Kidney epithelial cell (primary cell): ENCODE measurements at regions not wholly inside any gene's neighbourhood (a gene's known extent, or its start where the extent isn't known, plus 50 kb on each side); places are given as distances from the start of the nearest gene placed in this dataset.

Source experiments
- DNase-seq: peaks from one replicate; pipeline ENCODE4 v3.0.0-alpha.2; 2010; ENCODE audit warnings: low read depth
- H3K27me3 ChIP-seq: 2 replicates; pipeline ENCODE4 v1.6.0; 2011; ENCODE audit warnings: low read length; ENCODE audit not compliant: control insufficient read depth, insufficient read depth
- H3K36me3 ChIP-seq: 2 replicates; pipeline ENCODE4 v1.5.1; 2011; ENCODE audit warnings: low read length; ENCODE audit not compliant: control insufficient read depth, insufficient read depth
- H3K4me3 ChIP-seq: 2 replicates; pipeline ENCODE4 v1.5.1; 2011; ENCODE audit warnings: low read depth, mild to moderate bottlenecking, control low read depth, low read length
- TF ChIP-seq, protein P1 (sequence below): IDR thresholded peaks from 2 replicates; pipeline ENCODE4 v1.5.1; 2011; ENCODE audit warnings: mild to moderate bottlenecking, moderate library complexity, low read length, control low read depth, inconsistent platforms; ENCODE audit not compliant: insufficient read depth, poor library complexity, severe bottlenecking

DNA sequence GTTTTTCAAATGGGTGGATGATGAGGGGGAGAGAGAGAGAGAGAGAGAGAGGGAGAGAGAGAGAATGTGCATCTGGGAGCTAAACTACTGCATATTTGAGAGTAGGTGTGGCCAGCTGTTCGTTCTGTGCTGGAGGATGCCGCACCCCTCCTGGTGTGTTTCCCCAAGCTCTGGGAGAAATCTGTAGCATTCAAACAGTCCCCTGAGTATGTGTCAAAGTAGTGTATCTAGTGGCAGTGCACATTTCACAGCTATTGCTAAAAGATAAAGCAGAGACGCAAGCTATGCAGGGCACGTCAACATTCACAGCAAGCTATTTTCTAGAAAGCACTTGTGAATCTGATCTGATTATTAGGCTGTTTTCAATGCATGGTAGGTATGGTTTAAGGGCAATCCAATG is 83.5 kb upstream of the LIMCH1 start:
- DNase-seq, result no peak
- TF ChIP-seq, protein P1, sequence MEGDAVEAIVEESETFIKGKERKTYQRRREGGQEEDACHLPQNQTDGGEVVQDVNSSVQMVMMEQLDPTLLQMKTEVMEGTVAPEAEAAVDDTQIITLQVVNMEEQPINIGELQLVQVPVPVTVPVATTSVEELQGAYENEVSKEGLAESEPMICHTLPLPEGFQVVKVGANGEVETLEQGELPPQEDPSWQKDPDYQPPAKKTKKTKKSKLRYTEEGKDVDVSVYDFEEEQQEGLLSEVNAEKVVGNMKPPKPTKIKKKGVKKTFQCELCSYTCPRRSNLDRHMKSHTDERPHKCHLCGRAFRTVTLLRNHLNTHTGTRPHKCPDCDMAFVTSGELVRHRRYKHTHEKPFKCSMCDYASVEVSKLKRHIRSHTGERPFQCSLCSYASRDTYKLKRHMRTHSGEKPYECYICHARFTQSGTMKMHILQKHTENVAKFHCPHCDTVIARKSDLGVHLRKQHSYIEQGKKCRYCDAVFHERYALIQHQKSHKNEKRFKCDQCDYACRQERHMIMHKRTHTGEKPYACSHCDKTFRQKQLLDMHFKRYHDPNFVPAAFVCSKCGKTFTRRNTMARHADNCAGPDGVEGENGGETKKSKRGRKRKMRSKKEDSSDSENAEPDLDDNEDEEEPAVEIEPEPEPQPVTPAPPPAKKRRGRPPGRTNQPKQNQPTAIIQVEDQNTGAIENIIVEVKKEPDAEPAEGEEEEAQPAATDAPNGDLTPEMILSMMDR, result no peak
- H3K4me3 ChIP-seq, result no peak overlapping the region
- H3K36me3 ChIP-seq, result no peaks in the 10 kb centered on the region
- H3K27me3 ChIP-seq, result no peaks in the 10 kb centered on the region

DNA sequence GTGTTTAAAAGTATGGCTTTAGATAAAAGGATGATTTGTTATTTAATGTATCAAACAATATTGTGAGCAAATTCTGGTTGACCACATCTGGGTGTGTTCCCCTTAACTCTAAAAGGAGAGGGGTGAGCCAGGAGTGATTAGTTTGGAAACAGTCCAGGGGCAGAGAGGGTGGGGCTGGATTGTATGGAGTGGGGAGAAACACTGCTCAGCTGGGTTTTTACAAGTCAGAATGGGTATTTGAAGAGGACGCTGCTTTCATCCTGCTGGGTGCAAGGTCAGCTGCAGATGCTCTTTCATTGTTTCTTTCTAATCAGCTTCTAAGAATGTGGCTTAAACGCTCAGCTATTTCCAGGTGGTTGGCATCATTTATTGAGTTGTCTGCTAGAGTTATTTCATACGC is 82.8 kb upstream of the LIMCH1 start:
- DNase-seq, result no peak
- Histone ChIP-seq H3K36me3 (no peaks in the 10 kb centered on the region), H3K27me3 (no peaks in the 10 kb centered on the region), H3K4me3 (no peak overlapping the region)
- TF ChIP-seq, protein P1, result no peak

DNA sequence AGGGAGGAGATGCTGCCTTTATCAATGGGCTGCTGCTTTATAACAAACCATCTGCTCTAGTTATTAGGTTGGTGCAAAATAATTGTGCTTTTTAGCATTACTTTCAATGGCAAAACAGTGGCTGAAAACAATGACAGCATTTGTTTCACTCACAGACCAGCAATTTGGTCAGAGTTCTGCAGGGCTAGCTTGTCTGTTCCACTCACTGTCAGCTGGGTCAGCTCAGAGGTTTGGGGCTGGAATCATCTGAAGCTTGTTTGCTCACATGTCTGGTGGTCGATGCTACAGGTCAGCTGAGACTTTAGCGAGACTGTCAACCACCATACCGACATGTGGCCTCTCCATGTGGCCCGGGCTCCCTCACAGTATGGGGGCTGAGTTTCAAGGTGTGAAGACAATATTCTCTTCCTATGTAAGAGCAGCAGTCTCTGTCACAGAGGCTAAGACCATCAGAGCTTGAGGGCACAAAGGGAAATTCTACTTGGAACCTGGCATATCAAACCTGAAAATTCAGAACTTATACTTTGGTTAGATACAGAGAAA is 81.3 kb upstream of the LIMCH1 start:
- TF ChIP-seq, protein P1, result no peak
- Histone ChIP-seq H3K36me3 (no peaks in the 10 kb centered on the region), H3K4me3 (no peak overlapping the region), H3K27me3 (no peaks in the 10 kb centered on the region)
- DNase-seq, result no peak

DNA sequence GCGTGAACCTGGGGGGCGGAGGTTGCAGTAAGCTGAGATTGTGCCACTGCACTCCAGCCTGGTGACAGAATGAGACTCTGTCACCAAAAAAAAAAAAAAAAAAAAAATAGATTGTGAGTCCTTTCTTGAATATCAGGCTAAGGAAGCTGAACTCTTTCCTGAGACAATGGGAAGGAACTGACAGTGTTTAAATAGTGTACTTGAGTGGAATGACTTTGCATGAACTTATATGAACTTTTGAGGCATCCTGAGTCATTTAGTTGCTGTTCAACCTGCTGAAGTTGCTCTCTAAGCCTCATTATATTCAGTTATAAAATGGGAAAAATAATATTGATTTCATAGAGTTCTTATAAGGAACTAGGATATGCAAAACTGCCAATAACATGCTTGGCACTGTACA is 79.3 kb upstream of the LIMCH1 start:
- DNase-seq, result no peak
- Histone ChIP-seq H3K27me3 (no peaks in the 10 kb centered on the region), H3K4me3 (no peak overlapping the region), H3K36me3 (no peaks in the 10 kb centered on the region)
- TF ChIP-seq, protein P1, result no peak

DNA sequence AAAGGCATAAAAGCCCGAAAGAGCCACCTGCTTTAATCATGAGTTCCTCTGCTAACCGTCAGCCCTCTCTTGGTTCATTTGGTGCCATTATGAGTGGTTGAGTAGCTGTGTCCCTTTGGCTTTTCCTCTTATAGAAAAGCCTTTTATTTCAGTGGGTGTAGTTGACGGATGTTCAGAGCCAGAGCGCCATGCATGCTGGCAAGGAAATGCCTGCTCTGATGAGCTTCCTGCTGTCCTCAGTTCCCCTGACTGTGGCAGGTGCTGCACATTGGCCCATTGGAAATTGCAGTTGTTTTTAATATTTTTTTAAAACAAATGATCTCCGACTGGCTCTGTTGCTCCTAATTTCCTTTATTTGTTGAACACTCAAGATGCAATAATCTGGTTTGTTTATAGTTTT is 77.3 kb upstream of the LIMCH1 start:
- H3K4me3 ChIP-seq, result no peak overlapping the region
- H3K36me3 ChIP-seq, result no peaks in the 10 kb centered on the region
- no peak for DNase-seq
- TF ChIP-seq, protein P1, result no peak
- no peaks in the 10 kb centered on the region for H3K27me3 ChIP-seq

DNA sequence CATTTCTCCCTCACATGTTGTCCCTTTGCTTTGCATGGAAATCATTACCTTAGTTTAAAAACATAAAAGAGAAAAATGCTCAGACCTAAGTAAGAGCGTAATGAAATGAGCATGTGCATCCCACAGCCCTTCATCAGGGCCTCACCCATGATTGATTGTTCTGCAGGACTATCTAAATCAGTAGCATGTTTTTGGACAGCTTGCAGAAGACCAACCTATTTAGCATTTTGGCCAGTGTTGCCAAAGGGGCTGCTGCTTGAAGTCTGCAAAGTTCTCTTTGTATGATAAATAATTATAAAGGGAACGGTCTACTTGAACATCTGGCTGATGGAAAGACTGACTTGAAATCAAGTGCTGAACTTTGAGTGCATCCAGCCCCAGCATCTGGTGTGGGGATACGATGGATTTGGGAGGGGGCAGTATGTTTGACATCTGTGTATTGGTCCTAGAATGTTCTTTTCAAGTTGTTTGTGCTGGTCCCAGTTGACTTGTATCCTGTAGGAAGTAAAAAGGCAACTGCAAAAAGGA is 76.1 kb upstream of the LIMCH1 start:
- no peak for DNase-seq
- Histone ChIP-seq H3K4me3 (no peak overlapping the region), H3K36me3 (no peaks in the 10 kb centered on the region), H3K27me3 (no peaks in the 10 kb centered on the region)
- TF ChIP-seq, protein P1, result no peak
